Stimulated activated CD4-positive, alpha-beta T cell treated with anti-CD3 and anti-CD28 coated beads, Interleukin-4, amount 100 ng/mL, for 24 hours (primary cell): ENCODE measurements at regions not wholly inside any gene's neighbourhood (a gene's known extent, or its start where the extent isn't known, plus 50 kb on each side); places are given as distances from the start of the nearest gene placed in this dataset.
"Not testable (repeated sequence)": the region's sequence is repeated elsewhere in the genome, so short reads cannot be mapped to it uniquely, and the experiment has no call there.

Experiments used
- DNase-seq: peaks from one replicate; pipeline ENCODE4 v3.0.0-alpha.2; 2020

GRCh38 chr14:83271663-83272062 is 1738.0 kb upstream of the SEL1L start:
- no peak for DNase-seq

GRCh38 chr14:83280719-83281118 is 1747.1 kb upstream of the SEL1L start:
- DNase-seq, result no peak

DNA sequence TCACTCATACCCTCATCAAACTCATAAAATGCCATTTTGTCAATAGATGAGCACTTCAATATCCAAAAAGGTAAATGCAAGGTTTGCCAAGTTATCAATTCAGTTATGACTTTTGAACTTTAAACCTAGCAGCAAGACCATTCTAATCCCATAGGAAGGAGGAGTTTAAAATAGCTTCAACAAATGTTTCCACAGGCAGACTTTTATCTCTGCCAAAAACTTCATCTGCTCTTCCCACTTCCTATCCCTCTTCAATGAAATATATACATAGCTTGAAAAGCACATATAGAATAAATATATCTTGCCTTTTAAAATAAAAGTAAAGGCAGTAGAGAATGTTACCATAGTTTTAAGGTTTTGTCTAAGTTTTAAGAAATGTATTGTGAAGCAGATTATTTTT is 1749.1 kb upstream of the SEL1L start:
- DNase-seq, result no peak

GRCh38 chr14:83287300-83287699 is 1753.6 kb upstream of the SEL1L start:
- no peak for DNase-seq

GRCh38 chr14:83289390-83289789 is 1755.7 kb upstream of the SEL1L start:
- DNase-seq, result no peak

DNA sequence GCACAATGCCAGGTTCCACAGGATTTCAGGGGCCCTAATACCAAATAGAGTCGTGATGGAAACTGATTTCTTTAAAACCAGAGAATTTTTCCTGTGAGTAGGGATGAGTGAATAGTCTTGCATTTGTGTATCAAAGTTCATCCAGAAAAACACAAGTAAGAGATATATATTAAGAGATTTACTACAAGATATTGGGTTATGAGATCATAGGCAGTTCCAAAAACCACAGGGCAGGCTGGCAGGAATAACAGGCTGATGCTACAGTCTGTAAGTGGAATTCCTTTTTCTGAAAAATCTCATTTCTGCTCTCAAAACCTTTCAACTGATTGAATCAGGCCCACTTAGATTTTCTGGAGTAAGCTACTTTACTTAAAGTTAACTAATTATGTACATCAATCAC is 1756.2 kb upstream of the SEL1L start:
- DNase-seq, result no peak

DNA sequence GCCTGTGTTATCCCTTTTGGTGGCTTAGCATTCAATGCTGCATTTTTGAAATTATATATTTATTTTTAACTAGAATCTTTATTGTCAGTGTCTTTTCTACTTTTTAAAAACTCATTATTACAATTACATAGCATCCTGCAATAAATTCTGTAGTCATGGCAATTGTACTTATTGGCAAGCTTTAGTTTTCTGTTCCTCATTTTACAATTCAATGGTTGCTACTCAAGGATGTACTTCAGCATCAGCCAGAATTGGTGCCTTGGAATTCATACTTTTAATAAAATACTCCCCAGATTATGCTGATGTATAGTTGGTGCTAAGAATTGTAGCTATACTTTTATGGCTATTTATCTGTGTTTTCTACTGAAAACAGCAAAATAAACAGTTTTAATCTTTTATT is 1756.8 kb upstream of the SEL1L start:
- DNase-seq, result no peak

- DNase-seq, result no peak
These were observed 1758.1 kb upstream of the SEL1L start for GRCh38 chr14:83291714-83292113.

- no peak for DNase-seq
These were observed 1761.3 kb upstream of the SEL1L start for GRCh38 chr14:83294941-83295340.

DNA sequence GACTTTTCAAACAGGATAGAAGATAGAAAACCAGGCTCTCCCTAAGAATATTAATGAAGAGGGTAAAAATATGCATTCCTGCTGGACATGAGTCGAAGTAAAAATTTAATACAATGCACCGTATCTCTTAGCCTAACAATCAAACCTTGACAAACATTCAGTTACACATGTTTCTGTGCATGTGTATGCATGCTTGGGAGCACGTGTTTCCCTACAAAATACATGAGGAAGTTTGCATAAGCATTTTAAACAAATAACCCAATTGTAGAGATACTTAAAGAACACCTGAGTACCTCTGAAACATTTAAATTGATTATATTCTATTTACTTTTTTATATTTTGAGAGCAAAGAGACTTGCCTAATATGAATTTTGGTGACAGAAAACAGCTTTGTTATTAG is 1763.7 kb upstream of the SEL1L start:
- DNase-seq, result no peak

DNA sequence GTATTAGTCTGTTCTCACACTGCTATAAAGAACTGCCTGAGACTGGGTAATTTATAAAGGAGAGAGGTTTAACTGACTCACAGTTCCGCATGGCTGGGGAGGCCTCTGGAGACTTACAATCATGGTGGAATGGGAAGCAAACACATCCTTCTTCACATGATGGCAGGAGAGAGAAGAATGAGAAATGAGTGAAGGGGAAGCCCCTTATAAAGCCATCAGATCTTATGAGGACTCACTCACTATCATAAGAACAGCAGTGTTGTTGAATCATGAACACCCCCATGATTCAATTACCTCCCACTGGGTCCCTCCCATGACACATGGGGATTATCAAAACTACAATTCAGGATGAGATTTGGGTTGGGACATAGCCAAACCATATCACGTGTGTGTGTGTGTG is 1764.4 kb upstream of the SEL1L start:
- not testable (repeated sequence) for DNase-seq

- DNase-seq, result no peak
These were observed 1766.9 kb upstream of the SEL1L start for GRCh38 chr14:83300476-83301064.

GRCh38 chr14:83301791-83302190 is 1768.1 kb upstream of the SEL1L start:
- no peak for DNase-seq

DNA sequence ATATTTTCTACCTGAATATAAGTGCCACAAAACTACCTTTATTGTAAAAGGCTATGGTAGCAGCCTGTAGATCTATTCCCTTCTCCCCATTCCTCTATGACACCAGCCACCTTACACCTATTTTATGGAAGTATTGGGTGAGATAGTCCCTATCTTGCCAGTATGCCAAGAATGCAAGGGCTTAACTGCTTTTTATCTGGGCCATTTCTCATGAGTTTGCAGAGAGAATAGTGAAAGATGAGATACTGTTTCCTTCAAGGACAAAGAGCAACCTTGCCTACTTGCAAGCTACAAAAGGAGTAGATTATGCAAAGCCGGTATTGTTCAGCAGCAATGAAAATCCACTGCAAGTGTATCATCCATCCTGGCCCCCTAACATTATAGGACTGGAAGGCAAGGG is 1775.6 kb upstream of the SEL1L start:
- no peak for DNase-seq

DNA sequence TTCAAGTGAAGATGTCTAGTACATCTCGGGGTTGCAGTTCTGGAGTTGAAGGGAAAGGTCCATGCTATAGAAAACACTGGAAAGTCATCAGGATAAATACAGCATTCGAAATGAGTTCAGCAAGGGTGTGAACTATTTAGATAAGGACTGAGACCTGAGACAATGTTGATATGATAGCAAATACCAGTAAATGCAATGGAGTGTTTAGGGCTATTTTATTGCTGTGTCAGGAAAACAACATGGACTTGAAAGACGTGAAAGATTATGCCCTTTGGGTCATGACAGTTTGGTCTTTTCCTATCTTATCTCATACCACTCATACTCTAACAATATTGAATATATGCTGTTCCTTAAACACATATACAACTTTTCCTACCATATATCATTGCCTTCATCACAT is 1776.2 kb upstream of the SEL1L start:
- DNase-seq, result no peak

- DNase-seq, result no peak
These were observed 1778.9 kb upstream of the SEL1L start for GRCh38 chr14:83312511-83312910.

DNA sequence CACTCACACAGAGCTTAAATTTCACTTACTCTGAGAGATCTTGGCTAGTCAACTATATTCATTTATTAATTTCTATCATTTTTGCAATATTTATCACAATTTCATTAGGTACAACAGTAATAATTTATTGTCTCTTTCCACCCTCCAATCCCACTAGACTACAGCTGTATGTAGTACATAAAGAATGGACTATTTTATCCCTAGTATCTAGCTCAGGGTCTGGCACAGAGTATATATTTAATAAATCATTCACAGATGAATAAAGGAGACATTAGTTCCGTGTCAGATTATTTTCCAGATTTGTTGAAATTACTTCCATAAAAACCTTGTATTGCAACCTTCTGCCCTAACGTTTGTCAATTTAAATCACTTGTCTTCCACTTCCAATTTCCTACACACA is 1781.1 kb upstream of the SEL1L start:
- DNase-seq, result no peak

DNA sequence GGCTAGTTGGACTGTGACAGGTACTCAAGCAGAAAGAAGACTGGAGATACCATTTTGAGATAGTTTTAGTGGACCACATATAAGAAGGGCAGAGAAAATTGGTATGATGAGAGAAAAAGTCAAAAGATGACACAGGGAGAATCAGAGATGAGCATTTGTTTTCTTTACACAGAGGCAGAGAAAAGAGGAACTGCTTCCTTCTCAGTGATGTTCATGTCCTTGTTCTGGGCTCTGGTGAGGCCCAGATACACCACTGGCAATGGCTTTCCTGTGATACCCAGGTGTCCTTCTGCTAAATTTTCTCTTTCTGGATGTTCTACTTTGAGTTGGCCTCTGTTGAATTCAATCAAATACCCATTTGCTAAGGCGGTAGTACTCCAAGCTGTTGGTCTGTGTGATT is 1782.7 kb upstream of the SEL1L start:
- DNase-seq, result no peak

DNA sequence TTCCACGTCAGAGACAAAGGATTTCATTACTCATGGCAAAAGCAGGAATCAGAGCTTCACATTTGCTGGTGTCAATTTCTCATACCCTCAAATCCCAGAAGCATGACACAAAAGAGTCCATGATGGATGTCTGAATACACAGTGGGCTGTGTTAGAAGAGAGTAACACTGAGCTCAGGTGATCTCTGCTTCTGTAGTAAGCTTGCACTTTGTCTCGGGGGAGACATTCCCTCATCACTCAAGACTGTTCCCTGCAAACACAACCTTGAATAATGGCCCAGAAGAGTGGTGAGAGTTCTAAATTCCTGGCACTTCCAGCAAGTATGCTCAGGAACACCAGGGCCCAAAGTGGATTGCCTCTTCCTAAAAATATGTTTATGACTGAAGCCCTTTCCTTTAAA is 1787.2 kb upstream of the SEL1L start:
- DNase-seq, result no peak

GRCh38 chr14:83331513-83331912 is 1797.9 kb upstream of the SEL1L start:
- DNase-seq, result no peak

DNA sequence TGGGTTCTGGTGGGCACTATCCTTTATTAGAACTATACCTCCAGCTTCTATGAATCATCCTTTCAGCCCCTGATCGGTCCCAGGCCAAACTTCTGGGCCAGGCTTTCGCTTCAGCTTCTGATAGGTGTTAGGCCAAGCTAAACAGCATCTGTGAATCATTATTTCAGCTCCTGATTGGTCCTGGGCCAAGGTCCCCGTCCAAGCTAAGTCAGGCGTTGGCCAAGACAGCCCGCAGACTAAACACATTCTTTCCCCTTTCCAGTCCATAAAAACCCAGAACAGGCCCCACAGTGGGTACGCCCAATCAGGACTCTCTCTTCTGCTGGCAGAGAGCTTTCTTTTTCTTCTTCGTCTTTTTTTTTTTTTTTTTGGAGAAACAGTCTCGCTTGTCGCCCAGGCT is 1808.9 kb upstream of the SEL1L start:
- no peak for DNase-seq

GRCh38 chr14:83347874-83348273 is 1814.2 kb upstream of the SEL1L start:
- DNase-seq, result no peak

DNA sequence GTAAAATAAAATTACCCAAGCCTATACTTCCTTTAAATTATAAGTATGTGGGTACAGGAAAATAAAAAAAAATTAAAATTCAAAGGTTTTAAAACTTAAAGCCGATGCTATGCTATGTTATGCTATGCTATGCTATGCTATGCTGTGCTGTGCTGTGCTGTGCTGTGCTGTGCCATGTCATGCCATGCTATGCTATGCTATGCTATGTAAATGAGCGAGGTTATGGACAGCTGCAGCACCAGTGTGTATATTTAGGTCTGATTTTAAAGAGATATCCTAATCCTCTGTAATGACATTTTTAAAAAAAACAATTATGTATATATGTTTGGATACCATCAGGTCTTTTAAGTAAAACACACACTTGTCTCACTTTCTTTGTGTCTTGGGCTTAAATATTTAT is 1822.0 kb upstream of the SEL1L start:
- no peak for DNase-seq

DNA sequence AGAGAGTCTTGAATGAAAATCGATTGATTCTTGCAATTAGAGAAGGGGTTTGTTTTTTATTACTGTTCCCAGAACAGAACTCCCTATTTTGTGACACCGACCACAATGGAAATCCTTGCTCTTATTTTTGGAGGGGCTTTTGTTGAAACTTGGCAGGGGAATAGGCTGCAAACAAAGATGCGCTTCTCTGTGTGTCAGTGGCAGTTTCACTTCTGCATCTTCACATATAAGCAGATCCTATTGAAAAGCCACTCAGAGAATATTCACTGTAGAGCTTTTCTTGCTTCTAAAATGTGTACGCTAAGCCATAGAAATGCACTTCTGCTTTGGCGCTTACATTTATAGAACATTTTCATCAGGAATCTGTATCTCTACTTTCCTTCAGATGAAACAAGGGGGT is 1822.4 kb upstream of the SEL1L start:
- DNase-seq, result no peak

DNA sequence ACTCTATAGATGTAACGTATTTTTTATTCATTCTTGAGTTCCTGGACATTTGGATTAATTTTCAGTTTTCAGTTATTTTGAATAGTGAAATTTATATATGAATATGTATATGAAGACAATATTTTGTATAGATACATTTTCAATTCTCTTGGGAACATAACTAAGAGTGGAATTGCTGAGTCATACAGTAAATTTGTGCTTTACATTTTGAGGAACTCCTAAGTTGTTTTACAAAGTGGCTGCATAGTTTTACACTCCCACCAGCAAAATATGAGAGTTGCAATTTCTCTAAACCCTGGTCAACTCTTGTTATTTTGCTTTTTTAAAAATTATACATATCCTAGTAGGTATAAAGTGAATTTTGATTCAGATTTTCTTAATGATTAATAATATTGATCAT is 1838.6 kb upstream of the SEL1L start:
- no peak for DNase-seq

DNA sequence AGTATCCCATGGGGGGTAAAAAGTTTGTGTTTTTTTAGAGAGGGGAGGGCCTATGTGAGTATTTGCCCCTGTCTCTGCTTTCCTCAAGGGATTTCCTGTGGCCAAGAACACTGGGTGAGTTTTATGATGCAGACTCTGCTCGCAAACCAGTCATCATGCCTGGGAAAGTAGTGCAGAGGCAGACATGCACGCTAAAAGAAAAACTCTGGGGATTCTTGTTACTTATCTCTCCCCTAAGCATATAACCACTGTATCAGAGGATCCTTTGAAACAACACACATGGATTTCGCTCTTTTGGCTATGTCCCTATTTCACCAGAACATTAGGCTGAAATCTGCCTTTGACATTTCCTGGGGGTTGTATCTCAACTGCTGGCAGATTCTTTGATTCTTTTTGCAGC is 1845.8 kb upstream of the SEL1L start:
- no peak for DNase-seq
